SHP77 treated with DMSO at 0.1 percent for 48 hours (cell line): ENCODE measurements at regions not wholly inside any gene's neighbourhood (a gene's known extent, or its start where the extent isn't known, plus 50 kb on each side); places are given as distances from the start of the nearest gene placed in this dataset.

Source experiments
- DNase-seq: peaks from one replicate; lab custom pipeline; 2025; lab: John Stamatoyannopoulos, UW

- no peak for DNase-seq
Observed at GRCh38 chr11:32316858-32317642, 118.3 kb downstream of the WT1 start.

GRCh38 chr11:32317643-32318042 lies 117.7 kb downstream of the WT1 start:
- DNase-seq = no peak

DNA sequence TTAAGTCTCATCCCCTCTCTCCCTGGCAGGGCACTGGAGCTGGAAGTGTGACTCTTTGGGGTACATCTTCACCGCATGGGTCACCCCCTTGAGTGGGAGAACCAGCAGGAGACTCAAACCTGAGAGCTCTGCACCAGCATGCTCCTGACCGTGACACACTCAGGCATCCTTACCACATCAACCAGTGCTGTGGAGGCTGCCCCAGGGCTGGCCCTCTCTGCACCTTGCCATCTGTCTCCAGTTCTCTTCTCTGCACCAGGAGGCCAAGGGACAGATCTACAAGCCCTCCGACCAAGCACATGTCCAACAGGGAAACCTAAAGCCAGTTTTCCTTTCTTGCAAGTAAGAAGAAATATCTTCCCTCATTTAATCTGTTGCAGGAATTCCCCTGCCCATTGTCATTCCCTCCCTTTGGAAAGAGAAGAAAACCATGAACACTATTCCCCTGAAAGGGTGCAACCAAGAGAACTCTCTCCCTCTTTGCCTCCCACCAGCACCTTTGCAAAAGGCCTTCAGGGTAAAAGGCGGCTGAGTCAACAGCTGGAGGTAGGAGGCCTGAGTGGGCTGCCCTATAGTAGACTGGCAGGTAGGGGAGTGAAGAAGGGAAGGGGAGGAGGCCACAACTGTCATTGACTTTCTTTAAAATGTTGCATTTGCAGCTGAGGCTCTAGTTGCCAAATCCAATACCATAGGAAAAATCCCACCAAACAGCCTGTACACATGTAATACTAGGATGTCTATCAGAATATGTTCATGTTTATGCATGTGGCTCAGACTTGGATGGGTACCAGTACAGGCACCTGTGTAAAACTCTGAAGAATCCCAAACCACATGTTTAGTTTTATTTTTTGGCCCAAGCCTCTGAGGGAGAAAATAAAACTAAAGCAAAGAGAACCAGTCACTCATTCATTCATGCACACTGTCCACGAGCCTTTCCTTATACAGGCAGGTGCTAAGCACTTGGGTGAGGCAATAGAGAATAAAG lies 117.0 kb downstream of the WT1 start:
- no peak for DNase-seq

DNA sequence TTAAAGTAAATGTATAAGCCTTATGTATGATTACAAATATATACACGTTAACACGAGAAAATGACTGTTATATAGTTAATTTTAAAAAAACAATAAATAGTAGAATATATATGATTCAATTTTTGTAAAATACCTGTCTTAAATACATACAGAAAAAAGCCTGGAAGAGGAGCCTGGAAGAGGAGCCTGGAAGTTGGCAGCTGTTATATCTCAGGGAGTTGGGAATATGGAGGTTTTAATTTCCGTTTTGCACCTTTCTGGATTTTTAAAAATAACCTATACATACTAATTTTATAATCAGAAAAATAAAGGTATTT lies 111.6 kb downstream of the WT1 start:
- no peak for DNase-seq

DNA sequence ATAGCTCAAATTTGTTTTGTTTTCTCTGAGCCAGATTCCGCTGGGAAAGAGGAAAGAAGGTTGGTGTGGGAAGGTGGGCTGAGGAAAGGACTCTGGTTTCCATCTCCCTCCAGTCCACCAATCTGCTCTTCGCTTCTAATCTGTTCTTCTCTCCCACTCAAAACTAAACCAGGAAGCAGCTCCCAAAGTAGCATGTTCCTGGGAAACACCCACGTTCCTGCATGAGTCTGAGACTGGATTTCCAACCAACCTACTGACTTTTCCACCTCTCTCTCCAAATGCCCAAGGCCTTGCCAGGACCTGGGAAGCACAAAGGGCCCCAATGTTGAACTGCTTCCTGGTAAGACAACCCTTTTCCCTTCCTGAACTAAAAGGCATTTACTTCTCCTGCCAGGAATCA lies 110.2 kb downstream of the WT1 start:
- no peak for DNase-seq

- no peak for DNase-seq
Observed at GRCh38 chr11:32325725-32326124, 109.6 kb downstream of the WT1 start.

- no peak for DNase-seq
Observed at GRCh38 chr11:32326522-32326921, 108.8 kb downstream of the WT1 start.

DNA sequence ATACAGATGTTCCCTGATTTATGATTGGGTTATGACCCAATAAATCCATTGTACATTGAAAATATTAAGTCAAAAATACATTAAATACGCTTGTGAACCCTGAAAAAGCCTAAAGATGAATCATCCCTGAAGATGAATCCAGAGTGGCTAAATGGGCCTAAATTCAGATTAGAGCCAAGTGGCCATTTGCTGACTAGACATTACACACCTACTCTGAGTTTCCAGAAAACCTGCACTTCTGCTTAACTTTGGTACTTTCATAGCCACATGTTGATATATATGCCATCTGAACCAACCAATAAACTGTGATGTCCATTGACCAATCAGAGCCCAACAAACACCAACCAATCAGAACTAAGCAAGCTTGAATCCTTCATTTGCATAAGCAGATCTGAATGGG lies 106.9 kb downstream of the WT1 start:
- DNase-seq = no peak

- no peak for DNase-seq
Observed at GRCh38 chr11:32331098-32331497, 104.2 kb downstream of the WT1 start.

- DNase-seq = no peak
Observed at GRCh38 chr11:32331792-32332191, 103.5 kb downstream of the WT1 start.

GRCh38 chr11:32332990-32333319 lies 102.4 kb downstream of the WT1 start:
- DNase-seq = no peak

DNA sequence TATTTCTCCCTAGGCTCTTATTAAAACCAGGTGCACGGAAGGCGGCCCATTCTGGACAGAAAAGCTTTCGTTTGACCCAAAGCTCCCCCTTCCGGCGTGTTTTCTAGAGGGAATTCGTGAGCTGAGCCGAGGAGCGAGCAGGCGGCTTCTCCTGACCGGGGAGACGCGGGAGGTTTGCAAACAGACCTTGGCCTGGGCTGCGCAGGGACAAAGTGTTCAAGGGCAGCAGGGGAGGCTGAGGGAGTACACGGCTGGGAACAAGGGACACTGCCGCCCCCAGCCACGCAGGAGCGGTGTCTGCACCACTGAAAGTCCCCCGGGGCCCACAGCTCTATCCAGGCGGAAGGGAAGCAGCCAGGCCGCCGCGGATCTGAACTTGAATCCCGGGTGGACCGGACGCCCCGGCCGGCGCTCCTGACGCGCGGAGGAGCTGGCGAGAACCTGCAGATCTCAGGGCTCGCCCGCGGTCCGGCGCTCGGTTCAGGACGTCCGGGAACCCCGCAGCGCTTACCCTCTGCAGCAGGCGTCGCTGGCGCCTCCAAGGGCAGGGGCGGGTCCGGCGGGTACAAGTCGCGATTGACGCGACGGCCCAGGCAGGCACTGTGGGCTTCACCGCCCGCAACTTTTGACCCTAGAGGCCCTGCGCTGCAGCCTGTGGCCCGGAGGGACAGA lies 101.9 kb downstream of the WT1 start:
- no peak for DNase-seq

DNA sequence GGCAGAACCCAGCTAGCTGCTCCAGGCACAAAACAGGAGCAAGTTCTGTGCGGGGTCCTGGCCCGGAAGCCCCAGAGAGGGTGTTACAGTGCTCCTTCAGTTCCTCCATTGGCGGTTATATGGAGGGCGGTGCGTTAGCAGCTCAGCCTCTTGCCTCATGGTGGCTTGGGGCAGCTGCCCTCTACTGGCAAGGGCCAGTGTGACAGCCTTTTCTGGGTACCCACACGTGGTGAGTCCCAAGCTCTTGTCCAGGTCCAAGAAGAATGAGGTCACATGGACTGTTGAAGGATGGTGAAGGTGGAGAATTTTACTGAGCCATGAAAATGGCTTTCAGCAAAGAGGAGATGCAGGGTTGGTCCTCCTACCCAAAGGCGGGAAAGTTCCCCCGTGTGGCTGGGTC lies 100.5 kb downstream of the WT1 start:
- no peak for DNase-seq
